Esophagus muscularis mucosa (tissue), 4 donors: ENCODE measurements at regions not wholly inside any gene's neighbourhood (a gene's known extent, or its start where the extent isn't known, plus 50 kb on each side); places are given as distances from the start of the nearest gene placed in this dataset.
"Not testable (repeated sequence)": the region's sequence is repeated elsewhere in the genome, so short reads cannot be mapped to it uniquely, and the experiment has no call there.

Experiments
- DNase-seq: peaks from one replicate; pipeline ENCODE4 v3.0.0-alpha.2; 2017; ENCODE audit errors: extremely low spot score
- H3K27ac ChIP-seq, 4 donors: fragments of 200-600 bp; sonication (generic); replicated peaks in 1 of 4; 1 replicate in 3 of 4; 2 replicates in 1 of 4; pipeline ENCODE4 v1.5.1; 2016 to 2019; ENCODE audit warnings: mild to moderate bottlenecking in 1 of 4
- H3K27me3 ChIP-seq, 4 donors: fragments of 200-600 bp; sonication (generic); one replicate each; pipeline versions ENCODE4 v1.5.1 to v1.6.0; 2016 to 2019
- H3K36me3 ChIP-seq, 4 donors: fragments of 200-600 bp; sonication (generic); one replicate each; pipeline ENCODE4 v1.5.1; 2016 to 2019
- H3K4me1 ChIP-seq, 4 donors: fragments of 200-600 bp; sonication (generic); one replicate each; pipeline ENCODE4 v1.5.1; 2016 to 2019
- H3K4me3 ChIP-seq, 4 donors: fragments of 200-600 bp; sonication (generic); 1 replicate in 2 of 4; 2 replicates in 2 of 4; pipeline ENCODE4 v1.5.1; 2016 to 2019; ENCODE audit warnings: mild to moderate bottlenecking in 4 of 4, moderate library complexity in 1 of 4
- H3K9me3 ChIP-seq, 4 donors: fragments of 200-600 bp; sonication (generic); 1 replicate in 3 of 4; 2 replicates in 1 of 4; pipeline ENCODE4 v1.5.1; 2016 to 2019
- CTCF ChIP-seq, 3 experiments: fragments of 200-600 bp in 2 of 3; fragments of 450-650 bp in 1 of 3; sonication (generic) in 2 of 3; IDR thresholded peaks; one replicate each; pipeline ENCODE4 v1.5.1; 2017 to 2019; ENCODE audit warnings: antibody characterized with exemption in 3 of 3, mild to moderate bottlenecking in 2 of 3, moderate library complexity in 1 of 3
- EP300 ChIP-seq: sonication (generic); formaldehyde crosslinking; IDR thresholded peaks from one replicate; pipeline ENCODE4 v1.6.1; 2017; ENCODE audit warnings: antibody characterized with exemption
- POLR2A ChIP-seq: fragments of 450-650 bp; IDR thresholded peaks from one replicate; pipeline ENCODE4 v1.6.1; 2017; ENCODE audit warnings: antibody characterized with exemption, moderate library complexity, mild to moderate bottlenecking, low read depth
- POLR2AphosphoS5 ChIP-seq, 2 donors: sonication (generic); formaldehyde crosslinking; IDR thresholded peaks; one replicate each; pipeline ENCODE4 v1.6.1; 2017; ENCODE audit warnings: antibody characterized with exemption in 2 of 2
- WGBS: methylation state at CpG from one replicate; pipeline ENCODE4 v1.1.5; 2018; 5-methylcytosine and 5-hydroxymethylcytosine counted together
- intact Hi-C: fragments of 100-400 bp; cut with DNase I; formaldehyde crosslinking; loops from one replicate; pipeline ENCODE4 v1.15.1; 2023

GRCh38 chr4:162866565-162866964, 300.1 kb downstream of the NAF1 start:
- Histone ChIP-seq H3K27me3 (no peaks in the 10 kb centered on the region), H3K36me3 (no peaks in the 10 kb centered on the region), H3K9me3 (no peaks in the 10 kb centered on the region), H3K4me1 (no peaks in the 10 kb centered on the region), H3K27ac (no peak overlapping the region), H3K4me3 (no peak overlapping the region)
- no peak for DNase-seq
- TF ChIP-seq EP300 (no peak), CTCF (IDR thresholded peaks at IDR 0.05) (no peak), POLR2AphosphoS5 (IDR thresholded peaks at IDR 0.05) (no peak), POLR2A (no peak)
- WGBS = 70% methylated on average over 2 of the region's 2 CpGs
- intact Hi-C loops = no loop called here

GRCh38 chr4:162865102-162865501, 301.6 kb downstream of the NAF1 start:
- Histone ChIP-seq H3K4me1 (no peaks in the 10 kb centered on the region), H3K27me3 (no peaks in the 10 kb centered on the region), H3K36me3 (no peaks in the 10 kb centered on the region), H3K27ac (no peak overlapping the region), H3K9me3 (no peaks in the 10 kb centered on the region), H3K4me3 (no peak overlapping the region)
- intact Hi-C loops = no loop called here
- no peak for DNase-seq
- TF ChIP-seq CTCF (IDR thresholded peaks at IDR 0.05) (no peak), POLR2AphosphoS5 (IDR thresholded peaks at IDR 0.05) (no peak)
- 93% methylated on average over 2 of the region's 2 CpGs for WGBS

GRCh38 chr4:162853788-162854187, 312.9 kb downstream of the NAF1 start:
- Histone ChIP-seq H3K27ac (no peak overlapping the region), H3K36me3 (no peaks in the 10 kb centered on the region), H3K4me3 (no peak overlapping the region), H3K27me3 (no peaks in the 10 kb centered on the region), H3K9me3 (no peaks in the 10 kb centered on the region), H3K4me1 (no peaks in the 10 kb centered on the region)
- WGBS = 58% methylated on average over 3 of the region's 3 CpGs
- no peak for DNase-seq
- TF ChIP-seq EP300 = no peak
- TF ChIP-seq CTCF (IDR thresholded peaks at IDR 0.05) = no peak
- TF ChIP-seq POLR2AphosphoS5 (IDR thresholded peaks at IDR 0.05) = no peak
- TF ChIP-seq POLR2A = no peak
- intact Hi-C loops = no loop called here

GRCh38 chr4:162852642-162853041, 314.0 kb downstream of the NAF1 start:
- no peaks in the 10 kb centered on the region for H3K36me3 ChIP-seq
- intact Hi-C loops = no loop called here
- TF ChIP-seq CTCF (IDR thresholded peaks at IDR 0.05) (no peak), POLR2A (no peak), POLR2AphosphoS5 (IDR thresholded peaks at IDR 0.05) (no peak), EP300 (no peak)
- no peaks in the 10 kb centered on the region for H3K27me3 ChIP-seq
- no peak overlapping the region for H3K4me3 ChIP-seq
- no peak overlapping the region for H3K27ac ChIP-seq
- WGBS = 90% methylated on average over 4 of the region's 4 CpGs
- DNase-seq = no peak
- no peaks in the 10 kb centered on the region for H3K4me1 ChIP-seq
- H3K9me3 ChIP-seq = no peaks in the 10 kb centered on the region

- H3K27me3 ChIP-seq, H3K4me3 ChIP-seq, DNase-seq, H3K4me1 ChIP-seq, H3K36me3 ChIP-seq, intact Hi-C loops, H3K27ac ChIP-seq, H3K9me3 ChIP-seq: not testable (repeated sequence)
- 80% methylated on average over 6 of the region's 6 CpGs for WGBS
Measured at GRCh38 chr4:162851241-162851758, 315.4 kb downstream of the NAF1 start.
